HG03139 (cell line): ENCODE measurements at regions not wholly inside any gene's neighbourhood (a gene's known extent, or its start where the extent isn't known, plus 50 kb on each side); places are given as distances from the start of the nearest gene placed in this dataset.

ENCODE experiments used
- ATAC-seq: cut with Tn5 transposase; IDR thresholded peaks from one replicate; pipeline ENCODE4 v1.9.1; 2021; ENCODE audit not compliant: unreplicated experiment

DNA sequence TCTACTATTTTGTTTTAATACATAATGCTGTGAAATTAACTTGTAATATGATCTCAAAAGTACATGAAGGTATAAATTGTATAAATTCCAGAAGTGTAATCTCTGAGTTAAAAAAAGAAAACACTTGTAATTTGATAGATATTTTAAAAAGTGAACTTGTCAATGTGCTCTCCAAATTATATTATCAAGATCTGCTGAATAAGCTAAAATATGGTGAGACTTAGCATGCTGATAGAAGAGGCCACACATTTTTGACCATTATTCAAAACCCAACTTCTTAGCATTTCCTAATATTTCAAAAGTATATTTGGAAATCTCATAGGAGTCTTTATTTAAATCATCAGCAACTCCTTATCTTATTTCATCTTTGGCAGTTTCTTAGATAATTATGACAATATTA, 657.1 kb upstream of the BOD1L1 start:
- no peak for ATAC-seq

DNA sequence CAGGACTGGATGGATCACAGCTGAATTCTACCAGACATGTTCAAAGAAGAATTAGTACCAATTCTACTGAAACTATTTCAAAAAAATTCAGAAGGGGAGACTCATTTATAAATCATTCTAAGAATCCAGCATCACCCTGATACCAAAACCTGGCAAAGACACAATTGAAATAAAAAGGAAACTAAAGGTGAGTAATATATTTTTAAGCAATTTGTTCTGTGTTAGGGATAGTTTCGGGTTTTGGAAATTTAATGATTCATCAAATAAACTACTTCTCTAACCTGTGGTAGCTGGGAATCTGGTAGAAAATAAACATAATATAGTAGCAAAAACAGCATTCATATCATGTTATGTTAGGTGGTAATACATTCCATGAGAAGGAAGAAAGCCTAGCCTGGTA, 662.2 kb upstream of the BOD1L1 start:
- ATAC-seq: no peak

DNA sequence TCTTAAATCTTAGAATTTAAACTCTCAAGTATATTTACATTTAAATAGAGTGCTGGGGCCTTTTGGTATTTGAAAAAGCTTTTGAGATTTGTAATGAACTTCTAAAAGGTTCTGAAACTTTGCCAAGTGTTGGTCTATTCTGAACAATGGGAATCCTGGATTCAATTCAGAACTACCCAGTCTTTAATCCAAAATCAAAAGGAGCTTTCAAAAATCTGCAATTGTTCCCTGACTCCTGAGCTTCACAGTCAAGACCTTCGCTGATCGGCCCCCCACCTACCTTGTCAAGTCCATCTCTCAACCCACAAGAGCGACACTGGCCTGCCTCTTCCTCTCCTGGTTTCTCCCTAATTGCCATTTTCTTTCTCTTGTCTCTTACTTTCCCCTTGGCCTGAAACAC, 666.1 kb upstream of the BOD1L1 start:
- no peak for ATAC-seq

DNA sequence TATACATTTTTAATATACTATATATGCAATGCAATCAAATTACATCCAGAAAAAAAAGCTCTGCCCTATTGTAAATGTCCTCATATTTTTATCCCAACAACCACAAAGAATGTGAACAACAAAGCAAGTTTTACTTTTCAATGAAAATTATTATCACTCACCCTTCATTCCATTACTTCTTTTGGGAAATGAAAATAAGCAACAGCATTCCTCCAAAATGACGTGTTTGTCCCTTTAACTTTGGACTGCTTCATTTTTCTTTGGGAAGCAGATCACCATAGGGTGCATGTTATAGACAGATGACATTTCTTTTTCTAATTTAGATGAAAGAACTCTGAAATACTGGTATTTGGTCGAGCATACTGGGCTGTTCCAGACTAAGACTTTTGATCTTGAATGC, 667.1 kb upstream of the BOD1L1 start:
- ATAC-seq: no peak

DNA sequence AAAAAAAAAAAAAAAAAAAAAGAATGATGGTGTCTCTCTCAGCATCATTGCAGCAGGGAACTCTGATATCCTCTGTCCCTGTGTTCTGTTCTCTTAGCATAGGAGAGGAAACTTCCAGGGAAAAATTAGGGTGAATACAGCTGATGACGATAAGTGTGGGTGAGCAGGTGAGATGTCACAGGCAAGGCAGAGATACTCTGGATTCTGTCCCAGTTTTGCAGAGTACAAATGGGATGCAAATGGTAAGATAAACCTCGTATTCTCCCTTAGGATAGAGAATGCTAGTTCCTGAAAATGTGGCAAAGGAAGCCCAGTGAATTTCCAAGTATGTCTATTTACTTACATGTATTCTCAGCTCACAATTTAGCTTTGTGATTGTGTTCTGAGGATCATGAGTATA, 671.6 kb upstream of the BOD1L1 start:
- no peak for ATAC-seq

DNA sequence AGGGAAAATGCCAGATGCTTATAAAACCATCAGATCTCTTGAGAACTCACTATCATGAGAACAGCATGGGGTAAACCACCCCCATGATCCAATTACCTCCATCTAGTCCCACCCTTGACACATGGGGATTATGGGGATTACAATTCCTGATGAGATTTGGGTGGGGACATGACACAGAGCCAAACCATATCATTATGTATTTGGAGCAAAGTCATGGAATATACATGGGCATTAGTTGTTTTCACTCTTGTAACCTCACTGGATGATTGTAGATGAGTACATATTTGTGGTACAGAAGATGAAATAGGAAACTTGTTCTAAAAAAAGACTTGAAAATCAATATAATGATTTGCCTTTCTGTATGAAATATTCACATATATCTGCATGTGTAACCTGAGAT, 674.5 kb upstream of the BOD1L1 start:
- ATAC-seq: no peak

DNA sequence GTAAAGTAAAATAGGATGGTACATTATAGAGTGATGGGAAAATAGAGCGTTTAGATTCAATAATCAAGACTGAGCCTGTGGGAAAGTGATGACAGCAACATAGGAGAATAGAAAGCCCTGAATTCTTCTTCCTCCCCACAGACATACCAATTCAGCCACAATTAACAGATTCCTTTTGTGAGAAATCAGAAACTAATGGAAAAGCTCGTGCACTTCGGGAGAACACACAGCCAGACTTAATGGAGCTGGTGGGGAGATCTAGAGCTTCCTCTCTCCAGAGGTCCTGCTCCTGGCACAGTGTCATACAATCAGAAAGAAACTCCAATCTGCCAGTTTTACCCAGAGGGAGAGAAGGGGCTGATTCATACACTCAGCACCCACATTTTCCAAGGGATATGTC, 676.3 kb upstream of the BOD1L1 start:
- ATAC-seq: no peak

DNA sequence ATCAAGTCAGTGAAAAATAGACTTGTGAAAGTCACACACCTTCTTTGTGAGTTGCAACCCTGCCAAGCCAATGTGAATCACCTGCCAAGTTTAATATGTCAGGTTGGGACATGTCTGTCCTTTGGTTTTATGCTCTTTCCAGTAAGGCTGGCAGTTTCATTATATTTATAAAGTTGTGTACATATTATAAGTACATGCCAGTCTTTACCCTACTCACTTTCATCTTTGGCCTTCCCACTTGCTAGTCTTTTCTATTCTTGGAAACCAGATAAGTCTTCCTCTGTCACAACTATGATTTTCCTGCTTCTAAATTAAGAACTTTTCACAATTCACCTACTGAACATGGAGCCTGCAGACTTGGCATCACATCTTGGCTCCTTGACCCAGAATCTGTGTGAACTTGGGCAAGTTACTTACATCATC, 680.7 kb upstream of the BOD1L1 start:
- ATAC-seq: no peak

DNA sequence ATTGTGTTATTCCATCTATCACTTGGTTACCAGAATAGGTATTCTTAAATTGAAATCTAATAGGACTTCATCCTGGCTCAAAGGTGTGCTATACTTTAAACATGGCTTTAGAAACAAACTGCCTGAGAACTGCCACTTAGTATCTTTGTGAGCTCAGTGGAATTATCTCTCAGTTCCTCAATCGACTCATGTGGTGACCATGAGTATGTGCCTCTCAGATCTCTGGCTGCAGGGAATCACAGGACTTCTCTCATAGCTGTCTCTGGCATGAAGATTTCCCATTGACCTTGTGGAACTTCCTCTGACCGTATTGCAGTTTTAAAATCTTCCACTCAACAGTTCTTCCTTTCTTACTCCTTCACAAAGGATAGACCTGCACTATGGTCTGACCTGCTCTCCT, 681.9 kb upstream of the BOD1L1 start:
- ATAC-seq: no peak

DNA sequence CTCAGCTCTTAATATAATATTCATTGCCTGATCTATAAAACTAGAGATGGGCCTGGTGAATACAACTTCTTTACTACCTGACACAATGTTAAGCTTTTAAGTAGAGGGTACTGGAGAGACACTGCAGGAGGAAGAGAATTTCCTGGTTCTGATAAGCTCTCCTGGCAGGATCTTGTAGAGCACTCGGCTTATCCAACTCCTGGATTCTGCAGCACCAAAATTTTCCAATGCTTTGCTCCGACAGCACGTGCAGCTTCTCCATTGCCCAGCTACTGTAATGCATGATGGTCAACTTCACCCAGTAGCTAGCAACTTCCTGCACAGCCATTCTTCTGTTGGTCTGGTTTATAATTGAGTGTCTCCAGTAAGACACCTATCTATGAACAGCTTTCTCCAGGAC, 686.2 kb upstream of the BOD1L1 start:
- no peak for ATAC-seq

DNA sequence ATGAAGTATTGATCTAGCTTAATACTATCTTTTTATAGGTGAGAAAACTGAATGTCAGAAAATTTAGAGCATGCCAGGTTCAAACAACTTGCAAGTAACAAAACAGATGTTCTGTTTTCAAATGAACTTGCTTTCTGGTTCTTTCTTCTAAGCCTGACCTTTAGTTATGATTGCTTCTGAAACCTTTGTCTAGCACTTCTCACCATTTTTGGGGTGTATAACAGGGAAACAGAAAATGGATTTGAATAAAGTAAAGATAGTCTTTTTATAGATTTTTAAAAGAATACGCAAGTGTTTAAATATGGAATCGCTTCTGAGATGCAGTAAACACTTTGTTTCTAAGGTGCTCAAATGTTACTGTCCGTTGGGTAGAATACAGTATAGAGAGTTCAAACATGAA, 687.2 kb upstream of the CPEB2 start:
- no peak for ATAC-seq

DNA sequence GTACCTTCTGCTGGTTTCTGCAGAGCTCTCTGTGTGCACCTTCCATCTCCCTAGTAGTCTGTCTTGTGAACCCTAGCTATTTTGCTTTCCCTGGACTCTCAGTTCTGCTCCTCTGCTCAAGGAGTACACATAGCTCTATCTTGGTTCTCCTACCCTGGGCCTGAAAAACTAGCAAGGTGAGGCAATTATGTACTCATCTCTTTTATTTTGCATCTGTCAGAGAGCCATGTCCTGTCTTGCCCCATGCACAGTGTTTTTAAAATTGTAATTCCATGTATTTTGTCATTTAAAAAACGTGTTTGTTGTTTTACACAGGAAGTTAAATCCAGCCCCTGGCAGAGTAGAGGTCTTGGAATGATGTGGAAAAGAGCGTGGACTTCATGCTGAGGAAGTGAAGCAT, 684.9 kb upstream of the CPEB2 start:
- ATAC-seq: no peak

DNA sequence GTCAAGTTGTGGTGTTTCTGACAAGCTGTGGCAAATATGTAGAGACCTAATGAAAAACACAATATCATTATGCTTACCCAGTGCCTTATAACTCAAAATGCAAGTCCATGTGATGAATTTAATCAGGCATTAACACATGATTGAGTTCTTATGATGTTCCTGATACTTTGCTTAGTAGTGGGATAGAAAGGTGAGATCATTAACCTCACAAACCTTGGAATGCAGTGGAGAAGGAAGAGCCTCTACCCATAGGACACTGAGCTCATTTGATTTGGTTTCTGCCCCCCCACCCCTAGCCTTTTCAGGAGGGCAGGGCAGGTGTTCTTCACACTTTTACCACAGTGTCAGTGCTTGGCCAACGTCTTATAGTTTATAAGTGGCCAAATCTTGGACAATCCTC, 683.6 kb upstream of the CPEB2 start:
- no peak for ATAC-seq

DNA sequence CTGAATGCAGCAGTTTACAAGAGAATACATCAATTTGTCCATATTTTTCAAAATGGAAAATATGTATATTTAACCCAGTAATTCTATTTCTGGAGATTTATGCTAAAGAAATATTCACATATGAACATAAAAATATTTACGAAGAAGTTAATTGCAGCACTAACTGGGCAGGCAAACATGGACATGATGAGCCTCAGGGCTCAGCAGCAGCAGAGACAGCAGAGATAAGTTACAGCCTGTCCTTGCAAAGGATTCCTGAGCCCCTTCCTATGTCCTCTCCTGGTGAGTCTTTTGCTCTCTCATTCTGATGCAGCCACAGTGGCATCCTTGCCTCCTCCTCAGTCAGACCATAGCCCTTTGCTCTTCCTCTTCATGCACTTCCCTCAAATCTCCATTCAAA, 680.6 kb upstream of the CPEB2 start:
- no peak for ATAC-seq

DNA sequence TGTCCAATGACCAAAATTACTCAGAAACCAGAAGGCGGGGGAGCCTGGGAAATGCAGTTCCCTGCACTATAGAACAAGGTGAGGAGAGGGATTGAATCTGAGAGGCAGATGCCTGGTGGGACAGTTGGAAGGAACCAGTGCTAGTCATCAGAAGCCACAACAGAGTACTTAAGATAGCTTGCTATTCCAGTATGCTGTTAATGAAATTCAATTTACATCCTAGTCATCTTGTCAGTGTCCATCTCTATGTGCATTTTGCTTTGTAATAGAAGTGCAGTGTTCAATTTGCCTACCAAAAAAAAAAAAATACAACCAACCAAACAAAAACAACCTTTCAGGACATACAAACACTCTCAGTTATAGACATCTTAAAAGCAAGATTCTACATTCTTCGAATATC, 679.1 kb upstream of the CPEB2 start:
- no peak for ATAC-seq

DNA sequence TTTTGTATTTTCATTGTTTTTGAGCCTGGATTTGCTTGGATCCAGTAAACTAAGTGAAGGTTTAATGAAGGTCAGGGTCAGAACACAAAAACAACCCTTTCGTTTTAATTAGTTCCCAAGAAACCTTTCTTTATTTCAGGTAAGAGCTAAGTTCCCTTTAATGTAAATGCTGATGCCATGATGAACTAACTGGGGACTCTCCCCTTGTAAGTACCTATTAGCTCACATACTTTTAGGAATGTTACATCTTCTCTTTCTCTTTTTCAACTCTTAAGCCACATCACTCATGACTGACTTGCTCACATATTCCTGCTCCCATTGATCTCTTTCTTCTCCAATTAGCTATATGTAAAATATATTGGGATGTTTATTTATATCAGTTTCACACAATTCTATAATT, 673.1 kb upstream of the CPEB2 start:
- no peak for ATAC-seq

DNA sequence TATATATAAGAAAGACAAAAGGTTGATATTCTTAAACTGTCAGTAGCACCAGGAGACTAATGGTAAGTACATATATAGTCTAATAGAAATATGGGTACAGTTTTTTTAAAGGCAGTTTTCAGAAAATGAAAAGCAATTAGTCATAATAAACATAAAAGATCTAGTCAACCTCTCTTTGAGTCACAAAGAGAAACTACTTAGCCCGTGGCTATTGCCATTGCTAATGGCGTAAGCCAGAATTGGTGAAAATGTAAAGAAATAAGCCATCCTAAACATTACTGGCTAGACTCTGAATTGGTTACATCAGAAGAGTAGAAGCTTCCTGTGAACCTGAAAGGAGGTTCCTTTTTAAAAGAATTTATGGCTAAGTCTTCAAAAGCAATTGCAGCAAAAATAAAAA, 668.7 kb upstream of the CPEB2 start:
- ATAC-seq: no peak

DNA sequence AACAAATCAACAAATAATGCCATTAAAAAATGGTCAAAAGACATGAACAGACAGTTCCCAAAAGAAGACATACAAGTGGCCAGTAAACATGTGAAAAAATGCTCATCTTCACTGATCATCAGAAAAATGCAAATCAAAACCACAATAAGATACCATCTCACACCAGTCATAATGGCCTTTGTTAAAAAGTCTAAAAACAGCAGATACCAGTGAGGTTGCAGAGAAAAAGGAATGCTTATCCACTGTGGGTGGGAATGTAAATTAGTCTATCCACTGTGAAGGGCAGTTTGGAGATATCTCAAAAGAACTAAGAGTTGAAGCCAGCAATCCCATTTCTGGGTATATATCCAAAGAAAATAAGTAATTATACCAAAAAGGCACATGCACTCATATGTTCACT, 668.1 kb upstream of the CPEB2 start:
- no peak for ATAC-seq

DNA sequence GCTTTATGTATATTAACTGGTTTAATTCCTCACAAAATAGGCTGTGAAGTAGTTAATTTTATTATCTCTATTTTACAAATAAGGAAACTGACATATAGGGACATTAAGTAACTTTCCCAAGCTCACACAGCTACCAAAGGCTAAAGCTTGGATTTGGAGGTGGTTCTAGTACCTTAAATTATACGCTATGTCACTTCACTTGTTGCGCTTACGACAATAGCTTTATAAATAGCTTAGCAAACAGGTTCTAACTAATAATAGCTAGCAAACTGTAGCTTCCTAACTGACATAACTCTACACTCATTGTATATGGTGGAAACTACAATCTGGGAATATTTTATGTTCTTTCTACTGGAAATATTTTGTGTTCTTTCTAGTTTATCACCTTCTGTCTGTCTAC, 666.4 kb upstream of the CPEB2 start:
- ATAC-seq: no peak

DNA sequence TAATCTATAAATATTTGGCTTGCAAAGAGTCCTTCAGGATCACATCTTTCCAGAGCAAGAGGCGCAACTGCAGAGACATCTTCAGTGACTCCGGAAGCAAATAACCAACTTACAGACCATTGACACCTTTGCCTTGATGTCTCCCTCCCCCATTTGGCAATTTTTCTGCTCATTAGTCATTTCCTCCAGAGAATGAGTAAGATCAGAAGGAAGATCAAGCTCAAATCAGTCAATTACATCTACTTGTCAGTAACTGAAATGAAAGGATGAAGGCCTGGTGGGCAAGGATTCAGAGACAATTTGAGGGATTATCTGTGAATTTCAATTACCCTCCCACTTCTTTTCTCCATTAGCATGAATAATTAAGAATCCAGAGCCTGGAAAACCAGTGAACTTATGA, 665.6 kb upstream of the CPEB2 start:
- ATAC-seq: no peak

DNA sequence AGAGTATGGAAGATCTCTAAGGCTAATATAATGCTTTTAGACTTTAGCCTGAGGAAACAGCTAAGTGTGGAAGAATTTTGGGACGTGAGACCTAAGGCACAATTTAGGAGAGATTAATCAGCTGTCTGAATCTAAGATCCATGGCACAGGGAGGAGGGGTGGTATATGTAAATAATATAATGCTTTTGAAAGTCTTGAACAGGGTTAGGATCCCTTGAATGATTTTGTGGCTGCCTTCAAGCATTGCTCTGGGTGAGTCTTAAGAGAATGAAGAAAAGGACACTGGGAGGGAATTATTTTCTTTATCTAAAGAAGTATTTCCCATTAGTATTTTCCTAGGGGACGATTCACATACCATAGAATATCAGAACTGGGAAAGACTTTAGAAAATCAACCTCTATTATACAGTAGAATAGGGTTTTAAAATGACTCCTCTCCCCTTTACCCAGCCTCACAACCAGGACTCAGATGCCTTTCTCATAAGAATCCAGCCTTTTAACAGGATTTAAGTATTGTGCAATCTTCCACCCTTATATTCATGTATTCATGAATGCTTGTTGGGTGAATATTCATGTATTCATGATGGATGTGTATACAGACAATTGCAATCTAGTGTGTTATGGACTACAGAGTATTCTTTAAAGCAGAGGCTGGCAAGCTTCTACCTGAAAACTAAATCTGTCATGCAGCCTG, 664.2 kb upstream of the CPEB2 start:
- ATAC-seq: no peak

DNA sequence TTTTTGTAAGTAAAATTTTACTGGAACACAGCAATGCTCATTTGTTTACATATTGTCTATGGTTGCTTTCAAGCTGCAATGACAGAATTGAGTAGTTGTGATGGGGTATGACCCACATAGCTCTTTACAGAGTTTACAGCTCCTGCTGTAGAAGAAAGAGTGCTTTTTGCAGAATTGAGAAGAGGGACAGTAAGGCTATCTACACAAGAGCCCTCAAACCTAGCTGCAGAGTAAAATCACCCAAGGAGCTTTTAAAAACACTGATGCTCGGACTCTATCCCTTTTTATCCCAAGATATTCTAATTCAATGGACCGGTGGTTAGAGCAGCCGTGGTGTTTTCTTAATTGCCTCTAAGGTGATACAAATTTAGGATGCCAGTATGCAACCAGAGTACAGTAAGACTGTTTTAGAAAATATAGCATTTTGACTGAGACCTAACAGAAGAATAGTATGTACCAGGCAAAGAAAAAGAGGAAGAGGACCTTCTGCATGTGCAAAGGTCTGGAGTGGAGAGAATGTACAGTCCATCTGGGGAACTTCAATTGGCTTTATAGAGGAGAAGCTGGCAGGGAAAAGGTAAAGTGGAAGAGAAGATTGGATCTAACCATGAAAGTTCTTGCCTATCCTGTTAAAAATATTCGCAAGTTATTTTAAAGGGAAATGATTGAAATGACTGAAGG, 663.6 kb upstream of the CPEB2 start:
- ATAC-seq: no peak

DNA sequence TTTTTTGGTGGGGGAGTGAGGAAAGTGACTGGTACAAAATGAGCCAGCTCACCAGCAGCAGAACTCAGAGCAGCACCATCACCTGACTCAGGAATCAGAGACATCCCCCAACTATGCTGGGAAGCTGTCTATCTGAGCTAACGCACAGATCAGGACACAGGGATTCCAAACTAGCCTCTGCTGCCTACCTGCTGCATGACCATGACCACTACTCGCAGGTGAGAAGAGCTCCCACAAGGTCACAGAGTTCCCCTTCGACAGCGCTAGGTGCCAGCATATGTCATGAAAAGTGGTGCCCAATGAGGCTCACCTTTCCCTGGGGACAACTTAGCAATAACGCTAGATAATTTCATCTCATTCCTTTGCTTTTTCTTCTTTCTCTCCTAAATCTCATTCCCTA, 662.6 kb upstream of the CPEB2 start:
- no peak for ATAC-seq
